ENCODE measurements at regions not wholly inside any gene's neighbourhood (a gene's known extent, or its start where the extent isn't known, plus 50 kb on each side); places are given as distances from the start of the nearest gene placed in this dataset.

DNA sequence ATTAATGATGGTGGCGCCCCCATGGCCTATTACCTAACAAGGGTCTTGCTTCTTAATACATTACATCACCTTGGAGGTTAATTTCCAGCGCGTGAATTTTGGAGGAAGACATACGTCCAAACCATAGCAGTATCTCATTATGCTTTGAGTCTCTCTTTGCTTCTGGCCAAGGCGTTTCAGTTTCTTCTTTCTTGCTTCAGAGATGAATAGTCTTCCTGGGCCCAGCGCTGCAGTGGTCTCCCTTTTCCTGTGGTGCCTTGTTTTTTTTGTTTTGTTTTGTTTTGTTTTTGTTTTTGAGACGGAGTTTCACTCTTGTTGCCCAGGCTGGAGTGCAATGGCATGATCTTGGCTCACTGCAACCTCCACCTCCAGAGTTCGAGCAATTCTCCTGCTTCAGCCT lies 268.4 kb downstream of the SOX4 start:
- intact Hi-C loops (cut with DNase I), result no loop called here
- H3K27ac ChIP-seq, result no peak overlapping the region
- H3K9me3 ChIP-seq, result no peaks in the 10 kb centered on the region
- no peak for ATAC-seq
- H3K4me1 ChIP-seq, result no peaks in the 10 kb centered on the region
- no peaks in the 10 kb centered on the region for H3K36me3 ChIP-seq
- TF ChIP-seq, protein P1, sequence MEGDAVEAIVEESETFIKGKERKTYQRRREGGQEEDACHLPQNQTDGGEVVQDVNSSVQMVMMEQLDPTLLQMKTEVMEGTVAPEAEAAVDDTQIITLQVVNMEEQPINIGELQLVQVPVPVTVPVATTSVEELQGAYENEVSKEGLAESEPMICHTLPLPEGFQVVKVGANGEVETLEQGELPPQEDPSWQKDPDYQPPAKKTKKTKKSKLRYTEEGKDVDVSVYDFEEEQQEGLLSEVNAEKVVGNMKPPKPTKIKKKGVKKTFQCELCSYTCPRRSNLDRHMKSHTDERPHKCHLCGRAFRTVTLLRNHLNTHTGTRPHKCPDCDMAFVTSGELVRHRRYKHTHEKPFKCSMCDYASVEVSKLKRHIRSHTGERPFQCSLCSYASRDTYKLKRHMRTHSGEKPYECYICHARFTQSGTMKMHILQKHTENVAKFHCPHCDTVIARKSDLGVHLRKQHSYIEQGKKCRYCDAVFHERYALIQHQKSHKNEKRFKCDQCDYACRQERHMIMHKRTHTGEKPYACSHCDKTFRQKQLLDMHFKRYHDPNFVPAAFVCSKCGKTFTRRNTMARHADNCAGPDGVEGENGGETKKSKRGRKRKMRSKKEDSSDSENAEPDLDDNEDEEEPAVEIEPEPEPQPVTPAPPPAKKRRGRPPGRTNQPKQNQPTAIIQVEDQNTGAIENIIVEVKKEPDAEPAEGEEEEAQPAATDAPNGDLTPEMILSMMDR (IDR thresholded peaks at IDR 0.05), result no peak
- no peaks in the 10 kb centered on the region for H3K27me3 ChIP-seq (ENCODE audit: low read depth)
- H3K4me3 ChIP-seq, result no peak overlapping the region
- DNase-seq, result no peak

DNA sequence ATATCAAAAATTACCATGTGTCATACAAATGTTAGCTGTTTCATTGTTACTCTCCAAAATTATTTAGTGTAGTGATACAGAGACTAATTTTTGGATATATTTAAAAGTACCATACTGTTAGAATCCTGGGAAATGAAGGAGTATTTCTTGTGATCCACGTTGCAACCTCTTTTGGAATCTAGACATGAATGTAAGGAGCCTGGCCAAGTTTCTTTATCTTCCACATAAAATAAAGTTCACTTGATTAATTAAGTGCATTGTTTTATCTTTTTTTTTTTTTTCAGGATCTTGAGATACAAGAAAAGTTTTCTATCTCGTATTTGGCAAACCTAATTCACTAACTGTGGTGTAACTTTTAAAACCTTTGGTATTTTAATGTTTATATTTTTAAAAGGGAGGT lies 270.7 kb downstream of the SOX4 start:
- Histone ChIP-seq H3K9me3 (no peaks in the 10 kb centered on the region), H3K27ac (no peak overlapping the region), H3K36me3 (no peaks in the 10 kb centered on the region), H3K4me1 (no peaks in the 10 kb centered on the region), H3K27me3 (ENCODE audit: low read depth) (no peaks in the 10 kb centered on the region), H3K4me3 (no peak overlapping the region)
- ATAC-seq, result no peak
- DNase-seq, result no peak
- intact Hi-C loops (cut with DNase I), result no loop called here
- TF ChIP-seq, protein P1 (IDR thresholded peaks at IDR 0.05), result no peak

DNA sequence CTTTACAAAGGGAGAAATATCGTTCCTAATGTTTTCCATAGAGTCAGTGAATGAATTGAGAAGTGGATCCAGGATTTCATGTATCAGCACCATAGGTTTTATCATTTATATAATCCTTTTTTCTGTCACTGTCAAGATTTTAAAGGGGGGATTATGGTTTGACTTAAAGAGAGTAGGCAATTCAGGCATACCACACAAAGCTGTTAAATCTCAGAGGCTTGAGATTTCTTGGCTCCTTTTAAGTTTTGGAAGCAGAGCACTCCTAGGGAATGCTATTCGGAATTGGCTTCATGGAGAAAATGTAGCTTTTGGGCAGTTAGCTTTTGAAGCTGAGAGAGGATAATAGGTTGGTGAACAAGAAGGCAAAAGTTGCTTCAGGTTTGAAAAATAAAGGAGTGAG lies 274.7 kb downstream of the SOX4 start:
- Histone ChIP-seq H3K27me3 (ENCODE audit: low read depth) (no peaks in the 10 kb centered on the region), H3K4me1 (no peaks in the 10 kb centered on the region), H3K4me3 (no peak overlapping the region), H3K9me3 (no peaks in the 10 kb centered on the region), H3K27ac (no peak overlapping the region), H3K36me3 (no peaks in the 10 kb centered on the region)
- intact Hi-C loops (cut with DNase I), result no loop called here
- DNase-seq, result no peak
- TF ChIP-seq, protein P1 (IDR thresholded peaks at IDR 0.05), result no peak
- no peak for ATAC-seq

DNA sequence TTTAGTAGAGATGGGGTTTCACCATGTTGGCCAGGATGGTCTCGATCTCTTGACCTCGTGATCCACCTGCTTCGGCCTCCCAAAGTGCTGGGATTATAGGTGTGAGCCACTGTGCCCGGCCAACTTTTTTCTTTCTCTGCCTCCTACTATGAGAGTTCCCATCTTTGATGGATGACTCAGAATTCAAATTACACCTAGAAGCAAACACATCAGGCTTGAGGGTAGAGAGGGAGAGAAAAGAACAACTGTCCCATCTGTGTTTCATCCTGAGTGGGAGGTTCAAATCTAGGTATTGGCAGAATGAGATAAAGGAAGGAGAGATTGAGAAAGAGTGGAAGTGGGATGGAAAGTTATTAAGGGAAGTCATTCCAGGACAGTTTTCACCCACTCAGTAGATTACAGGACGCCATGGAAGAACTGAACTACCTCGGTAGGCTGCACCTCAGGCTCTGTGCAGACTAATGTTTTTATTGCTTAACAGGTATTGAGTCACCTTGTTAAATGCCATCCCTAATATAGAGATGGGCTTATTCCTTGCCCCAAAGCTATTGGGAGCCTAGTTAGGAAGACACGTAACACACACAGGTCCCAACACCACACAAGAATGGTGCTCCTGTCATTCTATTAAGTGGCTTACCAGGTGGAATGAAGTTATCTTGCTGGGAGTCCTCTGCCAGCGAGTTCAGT lies 275.7 kb downstream of the SOX4 start:
- intact Hi-C loops (cut with DNase I), result no loop called here
- no peaks in the 10 kb centered on the region for H3K27me3 ChIP-seq (ENCODE audit: low read depth)
- H3K36me3 ChIP-seq, result no peaks in the 10 kb centered on the region
- no peak overlapping the region for H3K27ac ChIP-seq
- no peaks in the 10 kb centered on the region for H3K9me3 ChIP-seq
- no peaks in the 10 kb centered on the region for H3K4me1 ChIP-seq
- H3K4me3 ChIP-seq, result no peak overlapping the region
- ATAC-seq (no peak), DNase-seq (no peak)
- TF ChIP-seq, protein P1 (IDR thresholded peaks at IDR 0.05), result no peak

DNA sequence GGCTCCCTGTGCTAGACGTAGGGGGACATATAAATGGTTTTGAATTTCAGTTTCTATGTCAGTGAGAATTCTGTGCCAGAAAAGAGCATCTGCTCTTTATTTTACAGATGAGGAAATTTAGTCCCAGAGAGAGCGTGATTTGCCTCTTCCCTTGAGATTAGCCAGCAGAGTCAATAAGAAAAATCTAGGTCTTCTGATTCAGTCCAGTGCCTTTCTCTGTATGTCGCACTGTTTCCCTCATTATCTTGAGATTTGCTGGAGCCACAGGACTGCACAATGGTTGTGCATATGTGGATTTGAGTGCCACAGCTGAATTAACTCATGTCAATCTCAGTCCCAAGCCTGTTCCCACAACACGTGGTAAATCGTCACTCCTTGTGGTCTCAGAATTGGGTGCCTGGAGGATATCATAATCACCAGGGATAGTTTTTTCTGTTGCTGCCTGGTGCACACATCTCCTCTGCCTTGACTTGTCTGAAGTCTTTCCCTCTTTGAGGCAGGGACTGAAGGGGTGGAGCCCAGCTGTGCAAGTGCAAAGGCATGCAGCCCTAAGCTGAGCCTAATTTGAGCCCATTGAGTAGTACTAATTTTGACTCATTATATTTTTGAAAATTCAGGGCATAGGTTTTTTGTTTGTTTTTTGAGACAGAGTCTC lies 276.7 kb downstream of the SOX4 start:
- Histone ChIP-seq H3K27ac (no peak overlapping the region), H3K9me3 (no peaks in the 10 kb centered on the region), H3K4me1 (no peaks in the 10 kb centered on the region), H3K36me3 (no peaks in the 10 kb centered on the region), H3K4me3 (no peak overlapping the region), H3K27me3 (ENCODE audit: low read depth) (no peaks in the 10 kb centered on the region)
- ATAC-seq, result no peak
- DNase-seq, result no peak
- intact Hi-C loops (cut with DNase I), result no loop called here
- TF ChIP-seq, protein P1 (IDR thresholded peaks at IDR 0.05), result no peak

Measured in lower lobe of right lung (tissue), 2 donors.